H1 (cell line): ENCODE measurements at regions not wholly inside any gene's neighbourhood (a gene's known extent, or its start where the extent isn't known, plus 50 kb on each side); places are given as distances from the start of the nearest gene placed in this dataset.

Experiments used
- ATF3 ChIP-seq: IDR thresholded peaks from 2 replicates; pipeline ENCODE4 v1.6.1; 2011; ENCODE audit warnings: low read depth, mild to moderate bottlenecking, low read length; ENCODE audit not compliant: insufficient read depth
- CBX5 ChIP-seq: fragments of 300-800, 300-1000 bp; sonication (generic); IDR thresholded peaks from 2 replicates; pipeline ENCODE4 v1.7.1; 2016; ENCODE audit warnings: antibody characterized with exemption, low read length, low read depth
- CREB1 ChIP-seq: IDR thresholded peaks from 2 replicates; pipeline ENCODE4 v1.6.1; 2012; ENCODE audit warnings: inconsistent platforms
- EGR1 ChIP-seq: IDR thresholded peaks from 2 replicates; pipeline ENCODE4 v1.6.1; 2011; ENCODE audit warnings: low read depth, low read length, borderline replicate concordance
- EZH2 ChIP-seq: fragments of 200-600 bp; sonication (generic); IDR thresholded peaks from 2 replicates; pipeline ENCODE4 v1.7.1; 2012; ENCODE audit warnings: low read depth, mild to moderate bottlenecking, moderate library complexity, low read length, inconsistent platforms; ENCODE audit not compliant: severe bottlenecking
- GTF2F1 ChIP-seq: IDR thresholded peaks from 2 replicates; pipeline ENCODE4 v1.6.1; 2012; ENCODE audit warnings: low read depth, low read length, improper control_type of control experiment, borderline replicate concordance
- POLR2AphosphoS5 ChIP-seq: IDR thresholded peaks from 2 replicates; pipeline ENCODE4 v1.6.1; 2011; ENCODE audit warnings: low read depth, low read length
- POU5F1 ChIP-seq: IDR thresholded peaks from 2 replicates; pipeline ENCODE4 v1.6.1; 2011; ENCODE audit warnings: low read depth, mild to moderate bottlenecking, low read length, moderate library complexity
- TF ChIP-seq, protein P1 (sequence below), 3 experiments: IDR thresholded peaks; 1 replicate in 2 of 3; 2 replicates in 1 of 3; pipeline versions ENCODE4 v1.5.1 to v1.6.1; 2011; ENCODE audit warnings: low read length in 3 of 3, mild to moderate bottlenecking in 3 of 3, inconsistent platforms in 2 of 3, low read depth in 1 of 3, moderate library complexity in 1 of 3; ENCODE audit not compliant: insufficient read depth in 1 of 3; ENCODE audit errors: control extremely low read depth in 1 of 3

GRCh38 chr2:204265681-204266181, 279.5 kb upstream of the PARD3B start:
- TF ChIP-seq POLR2AphosphoS5: no peak
- TF ChIP-seq, protein P1, sequence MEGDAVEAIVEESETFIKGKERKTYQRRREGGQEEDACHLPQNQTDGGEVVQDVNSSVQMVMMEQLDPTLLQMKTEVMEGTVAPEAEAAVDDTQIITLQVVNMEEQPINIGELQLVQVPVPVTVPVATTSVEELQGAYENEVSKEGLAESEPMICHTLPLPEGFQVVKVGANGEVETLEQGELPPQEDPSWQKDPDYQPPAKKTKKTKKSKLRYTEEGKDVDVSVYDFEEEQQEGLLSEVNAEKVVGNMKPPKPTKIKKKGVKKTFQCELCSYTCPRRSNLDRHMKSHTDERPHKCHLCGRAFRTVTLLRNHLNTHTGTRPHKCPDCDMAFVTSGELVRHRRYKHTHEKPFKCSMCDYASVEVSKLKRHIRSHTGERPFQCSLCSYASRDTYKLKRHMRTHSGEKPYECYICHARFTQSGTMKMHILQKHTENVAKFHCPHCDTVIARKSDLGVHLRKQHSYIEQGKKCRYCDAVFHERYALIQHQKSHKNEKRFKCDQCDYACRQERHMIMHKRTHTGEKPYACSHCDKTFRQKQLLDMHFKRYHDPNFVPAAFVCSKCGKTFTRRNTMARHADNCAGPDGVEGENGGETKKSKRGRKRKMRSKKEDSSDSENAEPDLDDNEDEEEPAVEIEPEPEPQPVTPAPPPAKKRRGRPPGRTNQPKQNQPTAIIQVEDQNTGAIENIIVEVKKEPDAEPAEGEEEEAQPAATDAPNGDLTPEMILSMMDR (IDR thresholded peaks at IDR 0.05; ENCODE audit: control extremely low read depth in 1 of 3, insufficient read depth in 1 of 3, low read depth in 1 of 3, low read length in 3 of 3): no peak
- TF ChIP-seq POU5F1: no peak
- TF ChIP-seq GTF2F1: no peak
- TF ChIP-seq EGR1: no peak
- no peak for TF ChIP-seq EZH2
- TF ChIP-seq ATF3: no peak
- TF ChIP-seq CREB1: no peak
- no peak for TF ChIP-seq CBX5
